Keratinocyte (primary cell): ENCODE measurements at regions not wholly inside any gene's neighbourhood (a gene's known extent, or its start where the extent isn't known, plus 50 kb on each side); places are given as distances from the start of the nearest gene placed in this dataset.

ENCODE experiments used
- CTCF ChIP-seq, 3 experiments: IDR thresholded peaks in 1 of 3; conservative IDR thresholded peaks in 1 of 3; optimal IDR thresholded peaks in 1 of 3; 2 replicates in 2 of 3; 3 replicates in 1 of 3; pipeline versions ENCODE3 to v1.5.1; 2011; ENCODE audit warnings: low read length in 3 of 3, mild to moderate bottlenecking in 3 of 3, moderate library complexity in 2 of 3, control low read depth in 1 of 3, inconsistent platforms in 1 of 3; ENCODE audit not compliant: insufficient read depth in 2 of 3; ENCODE audit errors: extremely low read depth in 1 of 3
- EZH2 ChIP-seq: IDR thresholded peaks from one replicate; pipeline ENCODE4 v1.6.1; 2012; ENCODE audit warnings: inconsistent platforms, mild to moderate bottlenecking, low read length, moderate library complexity

DNA sequence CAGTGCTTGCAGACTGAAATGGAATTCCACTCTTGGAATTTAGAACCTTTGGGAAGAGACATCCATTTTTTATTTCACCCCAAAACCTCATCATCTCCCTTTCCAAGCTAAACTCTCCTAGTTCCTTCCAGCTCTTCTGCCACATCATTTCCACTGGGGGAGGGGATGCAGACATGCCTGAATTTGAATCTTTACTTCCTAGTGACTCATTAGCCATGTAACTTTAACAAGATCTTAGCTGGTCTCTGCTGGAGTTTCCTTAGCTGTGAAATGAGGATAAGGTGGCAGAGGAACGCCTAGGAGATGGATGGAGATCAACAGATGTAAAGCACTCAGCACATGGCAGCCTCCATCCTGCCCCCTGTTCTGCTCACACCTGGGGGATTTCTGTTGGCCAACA, 266.8 kb downstream of the EN1 start:
- TF ChIP-seq CTCF (optimal IDR thresholded peaks at IDR 0.05 in 1 of 3, IDR thresholded peaks at IDR 0.05 in 1 of 3, conservative IDR thresholded peaks at IDR 0.05 in 1 of 3; ENCODE audit: extremely low read depth in 1 of 3, insufficient read depth in 2 of 3, low read length in 3 of 3) (no peak), EZH2 (no peak)
